Heart left ventricle (tissue), 16 donors: ENCODE measurements at regions not wholly inside any gene's neighbourhood (a gene's known extent, or its start where the extent isn't known, plus 50 kb on each side); places are given as distances from the start of the nearest gene placed in this dataset.

Experiments used
- ATAC-seq, 4 donors: fragments of 200-7000 bp; cut with Tn5 transposase; one replicate each; pipeline ENCODE4 v1.9.1; 2020 to 2022; ENCODE audit warnings: moderate library complexity in 4 of 4, mild to moderate bottlenecking in 3 of 4, moderate number of reproducible peaks in 1 of 4
- DNase-seq, 5 donors: peaks; one replicate each; pipeline ENCODE4 v3.0.0-alpha.2; 2020
- H3K27ac ChIP-seq, 12 donors: fragments of 200-600 bp; sonication (generic) in 4 of 12; one replicate each; pipeline versions ENCODE4 v1.5.0 to v1.8.0; 2016 to 2022; ENCODE audit warnings: mild to moderate bottlenecking in 2 of 12
- H3K27me3 ChIP-seq, 9 donors: fragments of 200-600 bp; sonication (generic) in 2 of 9; one replicate each; pipeline versions ENCODE4 v1.5.1 to v1.8.0; 2016 to 2022; ENCODE audit warnings: mild to moderate bottlenecking in 3 of 9
- H3K36me3 ChIP-seq, 9 donors: fragments of 200-600 bp; sonication (generic) in 2 of 9; one replicate each; pipeline versions ENCODE4 v1.5.0 to v1.8.0; 2018 to 2022; ENCODE audit warnings: mild to moderate bottlenecking in 2 of 9
- H3K4me1 ChIP-seq, 12 donors: fragments of 200-600 bp; sonication (generic) in 4 of 12; one replicate each; pipeline versions ENCODE4 v1.5.0 to v1.8.0; 2016 to 2022; ENCODE audit warnings: mild to moderate bottlenecking in 3 of 12
- H3K4me3 ChIP-seq, 12 donors: fragments of 200-600 bp; sonication (generic) in 4 of 12; one replicate each; pipeline versions ENCODE4 v1.5.0 to v1.8.0; 2017 to 2022; ENCODE audit warnings: mild to moderate bottlenecking in 9 of 12, moderate library complexity in 4 of 12
- H3K9me3 ChIP-seq, 12 donors: fragments of 200-600 bp; sonication (generic) in 4 of 12; one replicate each; pipeline versions ENCODE4 v1.5.0 to v1.8.0; 2016 to 2022; ENCODE audit warnings: mild to moderate bottlenecking in 1 of 12
- POLR2A ChIP-seq, 2 donors: fragments of 450-650 bp; IDR thresholded peaks; one replicate each; pipeline ENCODE4 v1.6.1; 2017; ENCODE audit warnings: antibody characterized with exemption in 2 of 2, mild to moderate bottlenecking in 2 of 2, moderate library complexity in 2 of 2
- WGBS, 4 donors: extraction: QIAGEN DNeasy Blood & Tissue Kit in 2 of 4; methylation state at CpG; one replicate each; pipeline versions ENCODE4 v1.1.5 to v1.1.7; 2013 to 2018; 5-methylcytosine and 5-hydroxymethylcytosine counted together
- intact Hi-C, 10 donors: fragments of 100-400 bp; cut with DNase I; formaldehyde crosslinking; loops; one replicate each; pipeline versions ENCODE4 v1.11.1 to v1.14.2; 2022
- TF ChIP-seq, protein P1 (sequence below), 12 donors: fragments of 200-600 bp; sonication (generic) in 4 of 12; IDR thresholded peaks; one replicate each; pipeline versions ENCODE4 v1.5.0 to v1.8.0; 2018 to 2022; ENCODE audit warnings: antibody characterized with exemption in 12 of 12, mild to moderate bottlenecking in 5 of 12
- donor health status: ischemic (EF 13 %, LVEDD 7.1; RV severe dilation, severe dysfunction).
- donor health status: healthy with polysubstance abuse.
- donor health status: DM: no; HTN: yes; CAD: no.
- donor health status: DM: no; HTN: no; CAD: no.
- donor health status: ischemic (EF 25% LVEDD 6.9; RV normal size, moderate dysfunction).
- donor health status: ischemic (EF 25% LVEDD 5.7; RV mildly dilated, moderate dysfunction).
- donor health status: healthy.
- donor health status: DM: yes; HTN: yes; CAD: no.
- donor health status: ischemic (EF 35%, LVEDD 5.7; RV mildly dilated, moderate dysfunction).
- donor health status: nonischemic (EF 11% LVEDD 7.7; RV severe dilation, severe dysfunction).
- donor health status: DM: yes; HTN: yes; CAD: no.
- donor health status: PGD.
- donor health status: ischemic (EF 29% LVEDD 5.4; RV normal size, mild dysfunction).
- donor health status: nonischemic (EF 23%, LVEDD 6.1; RV moderate dilation, normal function).

DNA sequence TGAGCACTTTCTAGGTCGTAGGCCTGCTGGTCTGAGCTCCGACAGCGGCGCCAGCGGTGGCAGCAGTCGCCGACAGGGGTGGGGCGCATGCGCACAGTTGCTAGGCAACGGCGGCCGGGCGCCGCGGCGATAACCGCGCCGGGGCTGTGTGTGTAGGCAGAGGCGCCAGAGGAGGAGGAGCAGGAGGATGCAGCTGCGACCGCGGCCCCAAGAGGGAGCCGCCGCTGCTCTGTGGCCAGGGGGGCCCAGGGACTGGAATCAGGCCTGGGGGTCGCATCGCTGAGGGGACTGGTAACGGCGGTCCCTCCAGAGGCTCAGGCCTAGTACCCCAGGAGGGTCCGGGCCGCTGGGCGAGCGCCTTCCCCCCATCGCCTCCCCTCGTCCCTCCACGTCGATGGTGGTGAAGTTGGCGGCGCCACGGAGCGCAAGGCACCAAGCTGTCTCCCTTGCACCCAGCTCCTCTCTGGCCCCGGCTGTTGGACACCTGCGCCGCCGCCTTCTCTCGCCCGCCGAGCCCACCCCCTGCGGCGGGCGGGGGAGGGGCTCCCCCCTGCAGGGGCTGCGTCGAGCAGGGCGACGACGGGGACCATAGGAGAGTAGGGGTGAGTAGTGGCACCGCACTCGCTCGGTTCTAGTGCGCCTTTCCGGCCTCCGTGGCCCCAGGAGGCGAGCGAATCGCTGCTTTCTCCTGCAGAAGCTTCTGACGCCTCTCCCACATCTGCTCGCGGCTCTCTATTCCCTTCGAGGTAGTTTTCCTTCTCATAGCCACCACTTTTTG, 58.6 kb upstream of the ZC4H2 start, which contains the start of gene ZC3H12B:
TSS of gene ZC3H12B (plus strand) at position 159 of the 778 bp plus-strand sequence.
- intact Hi-C loops = no loop called here
- Histone ChIP-seq H3K27me3 (peaks cover 0 to 31% (median 0%) of the 10 kb centered on the region in 9 donors), H3K36me3 (no peaks in the 10 kb centered on the region), H3K4me3 (peak within 1 kb of the TSS; percentile 8 to 65 (median 54)), H3K4me1 (no peaks in the 10 kb centered on the region), H3K9me3 (no peaks in the 10 kb centered on the region), H3K27ac (peak within 1 kb of the TSS in 10 of 12 donors; percentile 18 to 81 (median 61))
- DNase-seq = peak; percentile 56 to 89 (median 69)
- WGBS, 4 donors = 0 to 36% (median 15%) methylated on average over 21 to 69 of the region's 69 CpGs
- TF ChIP-seq, protein P1, sequence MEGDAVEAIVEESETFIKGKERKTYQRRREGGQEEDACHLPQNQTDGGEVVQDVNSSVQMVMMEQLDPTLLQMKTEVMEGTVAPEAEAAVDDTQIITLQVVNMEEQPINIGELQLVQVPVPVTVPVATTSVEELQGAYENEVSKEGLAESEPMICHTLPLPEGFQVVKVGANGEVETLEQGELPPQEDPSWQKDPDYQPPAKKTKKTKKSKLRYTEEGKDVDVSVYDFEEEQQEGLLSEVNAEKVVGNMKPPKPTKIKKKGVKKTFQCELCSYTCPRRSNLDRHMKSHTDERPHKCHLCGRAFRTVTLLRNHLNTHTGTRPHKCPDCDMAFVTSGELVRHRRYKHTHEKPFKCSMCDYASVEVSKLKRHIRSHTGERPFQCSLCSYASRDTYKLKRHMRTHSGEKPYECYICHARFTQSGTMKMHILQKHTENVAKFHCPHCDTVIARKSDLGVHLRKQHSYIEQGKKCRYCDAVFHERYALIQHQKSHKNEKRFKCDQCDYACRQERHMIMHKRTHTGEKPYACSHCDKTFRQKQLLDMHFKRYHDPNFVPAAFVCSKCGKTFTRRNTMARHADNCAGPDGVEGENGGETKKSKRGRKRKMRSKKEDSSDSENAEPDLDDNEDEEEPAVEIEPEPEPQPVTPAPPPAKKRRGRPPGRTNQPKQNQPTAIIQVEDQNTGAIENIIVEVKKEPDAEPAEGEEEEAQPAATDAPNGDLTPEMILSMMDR (IDR thresholded peaks at IDR 0.05) = peak in 8 of 12 donors; percentile 16 to 48 (median 34)
- peak in 1 of 2 donors; percentile 41 for TF ChIP-seq POLR2A (IDR thresholded peaks at IDR 0.05)
- ATAC-seq = peak; percentile 73 to 98 (median 95)

DNA sequence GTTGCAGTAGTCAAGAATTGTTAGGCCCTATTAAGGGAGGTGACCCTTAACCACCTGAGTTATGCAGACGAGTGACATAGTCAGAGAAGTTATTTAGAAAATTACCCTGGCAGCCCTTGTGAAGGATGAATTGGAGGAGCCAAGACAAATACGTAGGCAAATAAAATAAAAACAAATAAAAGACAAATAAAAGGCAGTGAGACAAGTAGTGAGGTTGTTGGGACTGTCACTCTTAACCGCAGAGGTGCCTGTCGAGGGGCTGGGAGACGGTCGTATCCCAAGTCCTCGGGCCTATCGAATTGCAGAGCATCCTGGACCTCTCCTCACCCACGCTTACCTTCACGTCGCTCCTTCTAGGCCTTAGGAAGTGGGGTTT, 58.0 kb upstream of the ZC4H2 start:
- no peak for TF ChIP-seq POLR2A (IDR thresholded peaks at IDR 0.05)
- TF ChIP-seq, protein P1 (IDR thresholded peaks at IDR 0.05) = no peak
- 7 to 32% (median 17%) methylated on average over 11 of the region's 11 CpGs for WGBS, 4 donors
- intact Hi-C loops = no loop called here
- Histone ChIP-seq H3K27me3 (peaks cover 0 to 31% (median 0%) of the 10 kb centered on the region in 9 donors), H3K9me3 (no peaks in the 10 kb centered on the region), H3K36me3 (no peaks in the 10 kb centered on the region), H3K4me1 (no peaks in the 10 kb centered on the region), H3K27ac (peak overlapping the region in 6 of 12 donors; percentile 19 to 81 (median 54)), H3K4me3 (peak overlapping the region; percentile 8 to 65 (median 54))
- DNase-seq (no peak), ATAC-seq (no peak)
